ENCODE measurements at regions not wholly inside any gene's neighbourhood (a gene's known extent, or its start where the extent isn't known, plus 50 kb on each side); places are given as distances from the start of the nearest gene placed in this dataset.

- Mint-ChIP-seq H3K27me3 (peaks cover 45% of the 10 kb centered on the region), H3K4me3 (no peak overlapping the region), H3K4me1 (ENCODE audit: low read depth) (peaks cover 8% of the 10 kb centered on the region), H3K36me3 (ENCODE audit: low read depth) (no peaks in the 10 kb centered on the region), H3K9me3 (no peaks in the 10 kb centered on the region), H3K27ac (no peak overlapping the region)
- ChIA-PET POLR2A (interaction anchor here (0.7 kb wide), 1 partner anchor 648 kb away, joined by 3 read pairs; no protein-coding TSS in a partner anchor), CTCF (interaction anchor here (1.5 kb wide), 1 partner anchor 10 kb away, joined by 4 read pairs; no protein-coding TSS in a partner anchor)
- DNase-seq, result no peak
- intact Hi-C loops (cut with micrococcal nuclease), result no loop called here
- no peak for ATAC-seq
- no peak for TF ChIP-seq CTCF (IDR thresholded peaks at IDR 0.05)
Measured at GRCh38 chr19:30231408-30232318, 140.5 kb upstream of the ZNF536 start.

GRCh38 chr19:30233375-30233774 is 138.8 kb upstream of the ZNF536 start:
- peaks cover 45% of the 10 kb centered on the region for H3K27me3 Mint-ChIP-seq
- peaks cover 1% of the 10 kb centered on the region for H3K4me1 Mint-ChIP-seq (ENCODE audit: low read depth)
- DNase-seq (no peak), ATAC-seq (no peak)
- no peaks in the 10 kb centered on the region for H3K9me3 Mint-ChIP-seq
- TF ChIP-seq CTCF (IDR thresholded peaks at IDR 0.05), result no peak
- H3K27ac Mint-ChIP-seq, result no peak overlapping the region
- ChIA-PET POLR2A (no interaction called here), CTCF (no interaction called here)
- intact Hi-C loops (cut with micrococcal nuclease), result no loop called here
- no peaks in the 10 kb centered on the region for H3K36me3 Mint-ChIP-seq (ENCODE audit: low read depth)
- no peak overlapping the region for H3K4me3 Mint-ChIP-seq

- POLR2A ChIA-PET, result no interaction called here
- no peak overlapping the region for H3K27ac Mint-ChIP-seq
- TF ChIP-seq CTCF (IDR thresholded peaks at IDR 0.05), result no peak
- H3K4me3 Mint-ChIP-seq, result no peak overlapping the region
- no peaks in the 10 kb centered on the region for H3K9me3 Mint-ChIP-seq
- ATAC-seq (no peak), DNase-seq (no peak)
- H3K27me3 Mint-ChIP-seq, result peaks cover 35% of the 10 kb centered on the region
- CTCF ChIA-PET, result no interaction called here
- H3K36me3 Mint-ChIP-seq (ENCODE audit: low read depth), result no peaks in the 10 kb centered on the region
- intact Hi-C loops (cut with micrococcal nuclease), result no loop called here
- no peaks in the 10 kb centered on the region for H3K4me1 Mint-ChIP-seq (ENCODE audit: low read depth)
Measured at GRCh38 chr19:30235946-30236345, 136.2 kb upstream of the ZNF536 start.

GRCh38 chr19:30236587-30236986 is 135.6 kb upstream of the ZNF536 start:
- H3K9me3 Mint-ChIP-seq, result no peaks in the 10 kb centered on the region
- intact Hi-C loops (cut with micrococcal nuclease), result no loop called here
- DNase-seq (no peak), ATAC-seq (no peak)
- H3K4me1 Mint-ChIP-seq (ENCODE audit: low read depth), result no peaks in the 10 kb centered on the region
- no peaks in the 10 kb centered on the region for H3K36me3 Mint-ChIP-seq (ENCODE audit: low read depth)
- H3K27ac Mint-ChIP-seq, result no peak overlapping the region
- TF ChIP-seq CTCF (IDR thresholded peaks at IDR 0.05), result no peak
- peaks cover 31% of the 10 kb centered on the region for H3K27me3 Mint-ChIP-seq
- ChIA-PET CTCF (no interaction called here), POLR2A (no interaction called here)
- H3K4me3 Mint-ChIP-seq, result no peak overlapping the region

- Mint-ChIP-seq H3K27me3 (peaks cover 30% of the 10 kb centered on the region), H3K4me3 (no peak overlapping the region), H3K36me3 (ENCODE audit: low read depth) (no peaks in the 10 kb centered on the region), H3K4me1 (ENCODE audit: low read depth) (no peaks in the 10 kb centered on the region), H3K9me3 (no peaks in the 10 kb centered on the region), H3K27ac (no peak overlapping the region)
- DNase-seq (no peak), ATAC-seq (no peak)
- TF ChIP-seq CTCF (IDR thresholded peaks at IDR 0.05), result no peak
- CTCF ChIA-PET, result interaction anchor here (1.4 kb wide), 1 partner anchor 15 kb away, joined by 3 read pairs; no protein-coding TSS in a partner anchor
- POLR2A ChIA-PET, result no interaction called here
- intact Hi-C loops (cut with micrococcal nuclease), result no loop called here
Measured at GRCh38 chr19:30237140-30237539, 135.0 kb upstream of the ZNF536 start.
